HCT116 (cell line): ENCODE measurements at regions not wholly inside any gene's neighbourhood (a gene's known extent, or its start where the extent isn't known, plus 50 kb on each side); places are given as distances from the start of the nearest gene placed in this dataset.

ENCODE experiments used
- ATAC-seq: fragments of 200-7000 bp; cut with Tn5 transposase; 2 replicates; pipeline ENCODE4 v1.9.1; 2020; ENCODE audit warnings: mild to moderate bottlenecking, moderate library complexity
- BruUV-seq: library from RNA; stranded (reverse); fragments of 400-500 nt; replicated peaks from 2 replicates; lab custom pipeline; 2021; lab: Mats Ljungman, UMichigan
- CTCF ChIA-PET: fragments of 300-600 bp; sonication (Branson Sonifier 250); formaldehyde crosslinking; loops from one replicate; lab custom pipeline; 2021; ENCODE audit warnings: antibody characterized with exemption; lab: Charles Lee
- POLR2A ChIA-PET: fragments of 300-600, 350-600 bp; sonication (Branson Sonifier 250); formaldehyde crosslinking; loops from one replicate; lab custom pipeline; 2021; ENCODE audit warnings: antibody characterized with exemption; lab: Charles Lee
- RAD21 ChIA-PET, 2 experiments: fragments of 300-600 bp; sonication (Branson Sonifier 250); formaldehyde crosslinking; loops; one replicate each; lab custom pipeline; 2023; ENCODE audit warnings: low total read pairs in 2 of 2; ENCODE audit not compliant: uncharacterized antibody in 2 of 2, unreplicated experiment in 2 of 2, low non-redundant PET in 1 of 2; lab: Charles Lee
- DNase-seq: peaks from one replicate; pipeline ENCODE4 v3.0.0-alpha.2; 2010; ENCODE audit warnings: low read depth, low spot score
- H2AFZ ChIP-seq: fragments of 200-600 bp; shearing (Covaris generic), sonication (generic); 2 replicates; pipeline ENCODE4 v1.6.1; 2017; ENCODE audit warnings: low read depth, mixed run types, mixed read lengths, antibody characterized with exemption, low read length; ENCODE audit not compliant: poor library complexity, severe bottlenecking
- H3K27ac ChIP-seq: 2 replicates; pipeline ENCODE4 v1.5.1; 2012; ENCODE audit warnings: low read depth, low read length
- H3K27me3 ChIP-seq: fragments of 200-600 bp; sonication (generic); 2 replicates; pipeline ENCODE4 v1.6.1; 2016; ENCODE audit warnings: mixed run types, low read length, mixed read lengths; ENCODE audit not compliant: insufficient read depth
- H3K36me3 ChIP-seq, 2 experiments: fragments of 200-500 bp in 1 of 2; fragments of 200-600 bp in 1 of 2; sonication (Bioruptor generic) in 1 of 2; sonication (generic) in 1 of 2; 2 replicates each; pipeline versions ENCODE4 v1.5.1 to v1.6.1; 2014 to 2016; ENCODE audit warnings: low read length in 2 of 2, inconsistent platforms in 1 of 2, mixed read lengths in 1 of 2, mixed run types in 1 of 2; ENCODE audit not compliant: insufficient read depth in 2 of 2, control insufficient read depth in 1 of 2
- H3K4me1 ChIP-seq, 2 experiments: fragments of 200-600 bp in 1 of 2; sonication (generic) in 1 of 2; 2 replicates each; pipeline versions ENCODE4 v1.5.1 to v1.6.1; 2012 to 2017; ENCODE audit warnings: low read length in 2 of 2, inconsistent platforms in 1 of 2, mild to moderate bottlenecking in 1 of 2, mixed read lengths in 1 of 2, mixed run types in 1 of 2, moderate library complexity in 1 of 2; ENCODE audit not compliant: insufficient read depth in 2 of 2, control insufficient read depth in 1 of 2
- H3K4me2 ChIP-seq: fragments of 200-600 bp; sonication (generic); 2 replicates; pipeline ENCODE4 v1.6.1; 2017; ENCODE audit warnings: mixed run types, low read length, mixed read lengths
- H3K4me3 ChIP-seq, 2 experiments: fragments of 200-600 bp in 1 of 2; sonication (generic) in 1 of 2; replicated peaks in 1 of 2; 2 replicates each; pipeline ENCODE4 v1.5.1; 2011 to 2016; ENCODE audit warnings: low read length in 2 of 2, control low read depth in 1 of 2, low read depth in 1 of 2, mild to moderate bottlenecking in 1 of 2, mixed read lengths in 1 of 2, mixed run types in 1 of 2
- H3K79me2 ChIP-seq: fragments of 200-600 bp; sonication (generic); 2 replicates; pipeline ENCODE4 v1.6.1; 2017; ENCODE audit warnings: mild to moderate bottlenecking, mixed run types, low read length, moderate library complexity, mixed read lengths; ENCODE audit not compliant: insufficient read depth
- H3K9ac ChIP-seq: fragments of 200-600 bp; sonication (generic); 2 replicates; pipeline ENCODE4 v1.6.1; 2016; ENCODE audit warnings: low read length, mixed read lengths
- H3K9me2 ChIP-seq: fragments of 200-600 bp; sonication (generic), shearing (Covaris generic); 2 replicates; pipeline ENCODE4 v1.6.1; 2017; ENCODE audit warnings: mixed run types, mild to moderate bottlenecking, moderate library complexity; ENCODE audit not compliant: insufficient read depth
- H3K9me3 ChIP-seq, 2 experiments: fragments of 200-500 bp in 1 of 2; fragments of 200-600 bp in 1 of 2; sonication (Bioruptor generic) in 1 of 2; sonication (generic) in 1 of 2; 2 replicates each; pipeline ENCODE4 v1.6.1; 2014 to 2017; ENCODE audit warnings: low read length in 2 of 2, mixed read lengths in 2 of 2, inconsistent platforms in 1 of 2, low read depth in 1 of 2, mild to moderate bottlenecking in 1 of 2, mixed run types in 1 of 2, moderate library complexity in 1 of 2; ENCODE audit not compliant: control insufficient read depth in 1 of 2, insufficient read depth in 1 of 2
- H4K20me1 ChIP-seq: fragments of 200-600 bp; sonication (generic), shearing (Covaris generic); 2 replicates; pipeline ENCODE4 v1.6.1; 2017; ENCODE audit warnings: mixed run types, mild to moderate bottlenecking, moderate library complexity; ENCODE audit not compliant: insufficient read depth
- CTCF ChIP-seq, 3 experiments: fragments of 200-600 bp in 1 of 3; sonication (generic) in 1 of 3; IDR thresholded peaks in 2 of 3; conservative IDR thresholded peaks in 1 of 3; 2 replicates each; pipeline ENCODE4 v1.5.1; 2012 to 2017; ENCODE audit warnings: low read depth in 2 of 3, low read length in 2 of 3, antibody characterized with exemption in 1 of 3, borderline replicate concordance in 1 of 3, control low read depth in 1 of 3, mild to moderate bottlenecking in 1 of 3, mixed read lengths in 1 of 3, mixed run types in 1 of 3, moderate library complexity in 1 of 3; ENCODE audit not compliant: insufficient read depth in 1 of 3
- EGR1 ChIP-seq: IDR thresholded peaks from 2 replicates; pipeline ENCODE4 v1.6.1; 2012; ENCODE audit warnings: low read depth
- EZH2phosphoT487 ChIP-seq: fragments of 200-600 bp; IDR thresholded peaks from 2 replicates; pipeline ENCODE4 v1.6.1; 2018; ENCODE audit warnings: antibody characterized with exemption, borderline replicate concordance
- FOSL1 ChIP-seq: IDR thresholded peaks from 2 replicates; pipeline ENCODE4 v1.6.1; 2012; ENCODE audit warnings: low read depth
- JUND ChIP-seq: IDR thresholded peaks from 2 replicates; pipeline ENCODE4 v1.6.1; 2012
- MAX ChIP-seq: IDR thresholded peaks from 2 replicates; pipeline ENCODE4 v1.6.1; 2012
- RAD21 ChIP-seq: IDR thresholded peaks from 2 replicates; pipeline ENCODE4 v1.6.1; 2012; ENCODE audit warnings: low read depth, mild to moderate bottlenecking
- SP1 ChIP-seq: IDR thresholded peaks from 2 replicates; pipeline ENCODE4 v1.6.1; 2012; ENCODE audit warnings: low read depth
- SRF ChIP-seq: IDR thresholded peaks from 2 replicates; pipeline ENCODE4 v1.6.1; 2012; ENCODE audit warnings: low read depth
- TCF7L2 ChIP-seq: IDR thresholded peaks from 2 replicates; pipeline ENCODE4 v1.7.0; 2011; ENCODE audit warnings: borderline replicate concordance, inconsistent platforms; ENCODE audit not compliant: insufficient read depth, insufficient read length; ENCODE audit errors: extremely low read depth
- YY1 ChIP-seq: IDR thresholded peaks from 2 replicates; pipeline ENCODE4 v1.6.1; 2011; ENCODE audit warnings: low read length, low read depth, moderate library complexity, mild to moderate bottlenecking; ENCODE audit not compliant: insufficient replicate concordance; ENCODE audit errors: extremely low read depth
- ZBTB33 ChIP-seq: IDR thresholded peaks from 2 replicates; pipeline ENCODE4 v1.6.1; 2011; ENCODE audit warnings: mild to moderate bottlenecking, low read length, moderate library complexity; ENCODE audit not compliant: insufficient replicate concordance; ENCODE audit errors: extremely low read depth
- ZFX ChIP-seq: fragments of 450-650 bp; IDR thresholded peaks from 2 replicates; pipeline ENCODE4 v1.6.1; 2017
- intact Hi-C: fragments of 100-400 bp; cut with micrococcal nuclease; formaldehyde crosslinking; loops from 2 replicates; pipeline ENCODE4 v1.10.0; 2022

- TF ChIP-seq SRF = no peak
- TF ChIP-seq CTCF (IDR thresholded peaks at IDR 0.05 in 2 of 3, conservative IDR thresholded peaks at IDR 0.05 in 1 of 3; ENCODE audit: borderline replicate concordance in 1 of 3, insufficient read depth in 1 of 3, low read depth in 2 of 3, low read length in 2 of 3) = no peak
- TF ChIP-seq TCF7L2 = no peak
- TF ChIP-seq ZFX = no peak
- TF ChIP-seq FOSL1 = no peak
- no peak for TF ChIP-seq EZH2phosphoT487
- no peak for TF ChIP-seq EGR1
- no peak for TF ChIP-seq RAD21
- no peak for TF ChIP-seq JUND
- no peak for TF ChIP-seq YY1
- TF ChIP-seq, all 23 proteins: peak for 0
These were observed 1624.1 kb upstream of the PRR20A start (continued) for GRCh38 chr13:55516610-55517009.

GRCh38 chr13:55517312-55517711, 1623.4 kb upstream of the PRR20A start:
- H3K27me3 ChIP-seq = no peaks in the 10 kb centered on the region
- ChIA-PET CTCF (no interaction called here), RAD21 (no interaction called here)
- no peak overlapping the region for H3K4me3 ChIP-seq
- no peaks in the 10 kb centered on the region for H3K36me3 ChIP-seq
- H3K4me1 ChIP-seq = no peaks in the 10 kb centered on the region
- no peaks in the 10 kb centered on the region for H3K79me2 ChIP-seq
- no TSS peak for BruUV-seq
- H2AFZ ChIP-seq = no peak overlapping the region
- no peak for TF ChIP-seq ZBTB33
- no peak for TF ChIP-seq SP1
- TF ChIP-seq CTCF (IDR thresholded peaks at IDR 0.05 in 2 of 3, conservative IDR thresholded peaks at IDR 0.05 in 1 of 3; ENCODE audit: borderline replicate concordance in 1 of 3, insufficient read depth in 1 of 3, low read depth in 2 of 3, low read length in 2 of 3) = peak in 1 of 3 experiments; percentile 23; a peak in 1 of 6 replicates
- TF ChIP-seq MAX = no peak
- TF ChIP-seq, all 23 proteins: peak for 1
- no peak for ATAC-seq
- Histone ChIP-seq H3K9me3 (peaks cover 4 to 7% of the 10 kb centered on the region in 2 experiments; a peak in 2 of 4 replicates), H4K20me1 (no peaks in the 10 kb centered on the region), H3K9me2 (no peaks in the 10 kb centered on the region), H3K4me2 (no peak overlapping the region), H3K27ac (no peak overlapping the region), H3K9ac (no peak overlapping the region)
- intact Hi-C loops = no loop called here
- no peak for DNase-seq
- POLR2A ChIA-PET = no interaction called here
